ENCODE measurements at regions not wholly inside any gene's neighbourhood (a gene's known extent, or its start where the extent isn't known, plus 50 kb on each side); places are given as distances from the start of the nearest gene placed in this dataset.

- TF ChIP-seq CTCF (conservative IDR thresholded peaks at IDR 0.05 in 1 of 2, IDR thresholded peaks at IDR 0.05 in 1 of 2; ENCODE audit: low read depth in 1 of 2, low read length in 2 of 2): no peak
- no peak for TF ChIP-seq EZH2 (IDR thresholded peaks at IDR 0.05; ENCODE audit: low read length, missing control alignments)
Observed at GRCh38 chr10:28959850-28960501, 282.7 kb downstream of the BAMBI start.

Data from fibroblast of lung (primary cell).